Stimulated activated CD4-positive, alpha-beta T cell treated with anti-CD3 and anti-CD28 coated beads, Interleukin-4, amount 100 ng/mL, for 1 hour (primary cell): ENCODE measurements at regions not wholly inside any gene's neighbourhood (a gene's known extent, or its start where the extent isn't known, plus 50 kb on each side); places are given as distances from the start of the nearest gene placed in this dataset.
"Not testable (repeated sequence)": the region's sequence is repeated elsewhere in the genome, so short reads cannot be mapped to it uniquely, and the experiment has no call there.

ENCODE experiments used
- DNase-seq: peaks from one replicate; pipeline ENCODE4 v3.0.0-alpha.2; 2020

GRCh38 chr5:104913841-104914281 lies 1351.3 kb upstream of the NUDT12 start:
- DNase-seq = no peak

GRCh38 chr5:104909803-104910202 lies 1347.2 kb upstream of the NUDT12 start:
- no peak for DNase-seq

GRCh38 chr5:104904561-104904960 lies 1342.0 kb upstream of the NUDT12 start:
- DNase-seq = no peak

GRCh38 chr5:104903941-104904340 lies 1341.4 kb upstream of the NUDT12 start:
- no peak for DNase-seq

- no peak for DNase-seq
Observed at GRCh38 chr5:104891596-104891995, 1329.0 kb upstream of the NUDT12 start.

- no peak for DNase-seq
Observed at GRCh38 chr5:104890767-104891166, 1328.2 kb upstream of the NUDT12 start.

GRCh38 chr5:104859437-104859836 lies 1296.8 kb upstream of the NUDT12 start:
- DNase-seq = no peak

GRCh38 chr5:104852099-104852498 lies 1289.5 kb upstream of the NUDT12 start:
- DNase-seq = not testable (repeated sequence)

- DNase-seq = no peak
Observed at GRCh38 chr5:104845541-104845940, 1283.0 kb upstream of the NUDT12 start.

GRCh38 chr5:104843822-104844221 lies 1281.2 kb upstream of the NUDT12 start:
- DNase-seq = no peak

- no peak for DNase-seq
Observed at GRCh38 chr5:104840284-104840683, 1277.7 kb upstream of the NUDT12 start.

- DNase-seq = not testable (repeated sequence)
Observed at GRCh38 chr5:104831515-104831914, 1268.9 kb upstream of the NUDT12 start.

GRCh38 chr5:104821606-104822005 lies 1259.0 kb upstream of the NUDT12 start:
- DNase-seq = no peak

GRCh38 chr5:104817127-104817526 lies 1254.5 kb upstream of the NUDT12 start:
- DNase-seq = no peak

- no peak for DNase-seq
Observed at GRCh38 chr5:104815212-104815611, 1252.6 kb upstream of the NUDT12 start.

GRCh38 chr5:104800440-104801048 lies 1238.0 kb upstream of the NUDT12 start:
- no peak for DNase-seq

- DNase-seq = no peak
Observed at GRCh38 chr5:104793755-104794080, 1231.1 kb upstream of the NUDT12 start.

GRCh38 chr5:104793031-104793754 lies 1230.6 kb upstream of the NUDT12 start:
- DNase-seq = no peak

- DNase-seq = no peak
Observed at GRCh38 chr5:104789366-104789765, 1226.8 kb upstream of the NUDT12 start.

- no peak for DNase-seq
Observed at GRCh38 chr5:104785097-104785496, 1222.5 kb upstream of the NUDT12 start.

- DNase-seq = no peak
Observed at GRCh38 chr5:104774372-104774771, 1211.8 kb upstream of the NUDT12 start.

- no peak for DNase-seq
Observed at GRCh38 chr5:104764197-104764596, 1201.6 kb upstream of the NUDT12 start.

GRCh38 chr5:104763216-104763615 lies 1200.6 kb upstream of the NUDT12 start:
- DNase-seq = no peak

- DNase-seq = no peak
Observed at GRCh38 chr5:104757915-104758314, 1195.3 kb upstream of the NUDT12 start.

- no peak for DNase-seq
Observed at GRCh38 chr5:104755806-104756205, 1193.2 kb upstream of the NUDT12 start.
